Stimulated activated CD8-positive, alpha-beta memory T cell treated with anti-CD3 and anti-CD28 coated beads, Interleukin-4, amount 100 ng/mL, for 24 hours (primary cell): ENCODE measurements at regions not wholly inside any gene's neighbourhood (a gene's known extent, or its start where the extent isn't known, plus 50 kb on each side); places are given as distances from the start of the nearest gene placed in this dataset.
"Not testable (repeated sequence)": the region's sequence is repeated elsewhere in the genome, so short reads cannot be mapped to it uniquely, and the experiment has no call there.

ENCODE experiments used
- DNase-seq: peaks from one replicate; pipeline ENCODE4 v3.0.0-alpha.2; 2020; ENCODE audit warnings: low read depth

DNA sequence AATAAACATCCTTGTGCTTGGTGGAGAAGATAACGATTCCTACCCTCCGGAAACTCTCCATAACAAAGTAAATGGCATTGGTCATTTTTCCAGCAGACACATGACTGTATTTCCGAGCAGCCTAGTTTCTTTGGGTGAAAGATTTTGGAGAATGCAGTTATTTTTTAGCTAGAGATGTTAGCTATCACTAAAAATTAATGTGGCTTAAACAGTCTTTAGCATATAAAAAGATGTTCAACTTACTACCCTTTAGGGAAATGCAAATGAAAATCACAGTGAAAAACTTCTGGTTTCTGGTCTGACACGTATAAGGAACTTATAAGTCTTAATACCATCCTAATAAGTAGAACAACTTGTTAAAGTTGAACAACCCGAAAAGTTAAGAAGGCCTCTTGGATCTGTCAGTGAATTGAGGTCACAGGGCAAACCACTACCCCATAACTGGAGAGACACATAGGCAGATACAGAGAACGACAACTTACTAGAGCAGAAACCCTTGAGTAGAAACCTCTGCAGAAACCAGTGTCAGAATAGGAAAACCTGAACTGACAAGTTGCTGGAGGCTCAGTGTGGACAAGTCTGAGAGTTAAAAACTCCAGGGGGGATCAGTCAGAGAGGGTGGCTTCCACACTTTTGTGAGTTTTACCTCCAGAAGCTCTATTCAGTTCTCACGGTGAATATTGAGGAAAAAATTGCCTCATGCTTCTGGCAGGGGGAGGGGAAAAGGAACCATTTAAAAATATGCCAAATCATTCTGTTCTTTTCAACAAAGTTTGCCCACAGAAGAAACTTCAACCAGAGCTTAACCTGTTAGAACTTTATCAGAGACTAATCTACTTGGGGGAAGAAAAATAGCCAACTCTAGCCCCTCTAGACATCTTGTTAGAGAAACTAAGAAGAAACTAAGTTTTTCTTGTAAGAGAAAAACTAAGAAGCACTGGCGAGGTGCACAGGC lies 325.2 kb upstream of the RPS23 start:
- no peak for DNase-seq

DNA sequence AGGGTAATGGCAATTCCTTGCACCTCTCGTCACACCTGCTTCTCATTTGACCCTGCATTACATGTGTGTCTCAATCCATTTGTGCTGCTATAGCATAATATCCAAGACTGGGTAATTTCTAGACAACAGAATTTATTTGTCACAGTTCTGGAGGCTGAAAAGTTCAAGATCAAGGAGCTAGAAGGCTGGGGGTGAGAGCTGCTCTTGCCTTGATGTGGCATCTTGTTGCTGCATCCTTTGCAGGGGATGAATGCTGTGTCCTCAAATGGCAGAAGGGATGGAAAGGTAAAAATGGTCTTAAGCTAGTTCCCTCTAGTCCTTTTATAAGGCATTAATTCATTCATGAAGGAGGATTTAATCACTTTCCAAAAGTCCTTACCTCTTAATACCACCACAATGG lies 323.7 kb upstream of the RPS23 start:
- DNase-seq: no peak

DNA sequence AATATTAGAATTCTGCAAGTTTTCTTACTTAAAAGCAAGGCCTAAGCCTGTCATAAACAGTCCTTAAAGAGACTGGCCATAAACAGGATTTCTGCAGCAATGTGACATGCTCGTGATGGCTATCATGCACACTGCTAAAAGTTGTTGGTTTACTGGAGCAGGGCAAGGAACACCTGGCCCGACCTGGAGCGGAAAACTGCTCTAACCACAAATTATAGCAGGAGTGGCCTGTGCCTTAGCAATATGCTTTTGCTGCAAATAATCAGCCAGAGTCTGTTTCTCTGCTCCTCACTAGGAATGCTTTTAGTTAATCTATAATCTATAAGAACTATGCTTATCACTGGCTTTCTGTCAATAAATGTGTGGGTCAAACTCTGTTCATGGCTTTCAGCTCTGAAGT lies 322.9 kb upstream of the RPS23 start:
- DNase-seq: no peak

DNA sequence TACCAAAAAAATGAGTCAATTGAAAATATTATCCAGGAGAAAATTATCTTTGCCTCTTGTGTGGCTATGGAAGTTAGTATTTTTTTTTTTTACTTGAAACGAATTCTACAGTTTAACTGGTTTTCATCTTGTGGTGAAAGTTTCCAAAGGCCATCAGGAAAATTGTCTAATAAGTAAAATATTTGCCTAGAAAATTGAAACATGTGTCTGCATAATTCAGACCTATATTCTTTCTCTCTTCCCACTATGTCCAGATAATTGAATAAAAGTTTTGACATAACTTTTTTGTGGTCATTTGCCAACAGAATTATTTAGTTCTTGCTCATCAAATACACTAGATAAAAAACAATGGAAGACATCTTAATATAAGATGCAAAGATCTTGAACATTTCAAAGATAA lies 321.5 kb upstream of the RPS23 start:
- DNase-seq: no peak

DNA sequence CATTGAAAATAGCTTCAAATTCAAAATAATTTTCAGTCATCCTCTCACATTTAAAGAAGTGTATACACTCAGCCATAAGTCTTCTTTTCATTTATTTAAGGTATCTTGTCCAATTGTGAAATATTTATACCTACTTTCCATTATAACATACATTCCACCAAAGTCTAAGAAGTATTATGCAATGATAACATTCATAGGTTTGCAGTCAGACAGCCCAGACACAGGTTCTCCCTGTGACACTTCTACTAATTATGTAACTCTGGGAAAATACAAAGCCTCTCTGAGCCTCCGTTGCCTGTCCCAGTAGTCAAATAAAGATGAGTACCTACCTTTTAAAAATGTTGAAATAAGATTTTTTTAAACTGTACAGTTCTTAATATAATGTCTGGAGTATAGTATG lies 320.9 kb upstream of the RPS23 start:
- DNase-seq: no peak

DNA sequence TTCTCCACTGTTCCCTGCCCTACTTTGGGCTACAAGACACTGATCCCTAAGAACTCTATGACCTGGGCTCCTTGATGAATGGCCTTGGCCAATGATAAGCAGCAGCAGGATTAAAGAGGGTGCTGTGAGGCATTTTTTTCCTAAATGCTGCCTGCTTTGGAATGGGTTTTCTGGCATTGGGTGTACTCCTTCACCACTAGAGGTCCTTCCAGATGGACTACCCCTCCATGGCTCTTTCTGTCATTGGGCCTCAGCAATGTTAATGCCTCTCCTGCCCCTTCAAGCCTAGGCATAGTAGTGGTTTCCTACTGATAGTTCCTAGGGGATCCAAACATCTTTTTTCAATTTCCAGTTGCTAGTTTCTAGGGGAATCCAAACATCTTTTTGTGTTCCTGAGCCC lies 319.3 kb upstream of the RPS23 start:
- DNase-seq: no peak

DNA sequence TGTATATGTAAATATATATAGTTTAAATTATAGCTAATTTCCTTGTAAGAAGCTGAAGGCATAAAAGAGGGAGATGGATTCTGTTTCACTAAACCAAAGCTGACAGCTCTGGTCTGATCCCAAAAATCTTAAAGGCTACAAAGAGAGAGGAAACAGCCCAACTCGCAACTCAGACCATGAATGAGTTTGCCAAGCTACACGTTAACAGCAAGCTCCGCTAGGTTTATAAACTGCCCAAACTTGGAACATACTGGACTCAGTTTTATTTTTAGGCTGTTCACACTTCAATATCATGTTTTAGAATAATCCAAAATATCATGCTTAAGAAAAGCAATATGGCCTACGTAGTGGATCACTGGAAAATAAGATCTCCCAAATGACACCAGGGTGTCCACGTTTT lies 318.3 kb upstream of the RPS23 start:
- DNase-seq: no peak

DNA sequence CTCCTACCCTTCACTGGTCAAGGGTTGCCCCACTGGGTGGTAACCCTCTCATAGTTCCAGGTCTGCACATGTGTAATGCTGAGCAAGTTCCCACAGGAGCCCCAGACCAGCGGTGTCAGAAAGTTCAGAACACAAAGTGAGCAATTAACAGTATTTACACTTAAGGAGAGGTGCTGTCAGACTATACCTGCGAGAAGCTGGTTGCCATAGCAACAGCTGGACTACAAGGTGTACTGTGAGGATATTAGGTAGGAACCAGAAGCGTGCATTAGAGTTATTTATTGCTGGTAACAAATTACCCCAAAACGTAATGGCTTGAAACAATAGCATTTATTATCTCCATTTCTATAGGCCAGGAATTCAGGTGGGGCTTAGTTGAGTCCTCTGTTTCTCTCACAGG lies 317.0 kb upstream of the RPS23 start:
- DNase-seq: no peak

DNA sequence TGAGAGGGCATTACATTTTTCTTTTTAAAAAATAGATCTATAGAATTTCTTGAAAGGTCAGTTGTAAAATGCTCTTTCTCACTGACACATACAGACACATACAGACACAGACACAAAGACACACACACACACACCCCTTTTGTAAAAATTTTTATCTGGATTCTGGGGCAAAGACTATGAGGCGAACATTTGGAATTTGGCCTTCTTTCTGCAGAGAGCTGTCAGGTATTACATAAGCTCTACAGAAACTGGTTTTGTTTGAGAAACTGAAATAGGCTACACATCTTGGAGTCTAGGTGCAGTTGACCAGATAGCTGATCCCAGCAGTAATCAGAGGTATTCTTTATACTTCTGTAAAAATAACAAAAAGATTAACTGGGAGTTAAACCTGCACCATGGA lies 315.9 kb upstream of the RPS23 start:
- no peak for DNase-seq

DNA sequence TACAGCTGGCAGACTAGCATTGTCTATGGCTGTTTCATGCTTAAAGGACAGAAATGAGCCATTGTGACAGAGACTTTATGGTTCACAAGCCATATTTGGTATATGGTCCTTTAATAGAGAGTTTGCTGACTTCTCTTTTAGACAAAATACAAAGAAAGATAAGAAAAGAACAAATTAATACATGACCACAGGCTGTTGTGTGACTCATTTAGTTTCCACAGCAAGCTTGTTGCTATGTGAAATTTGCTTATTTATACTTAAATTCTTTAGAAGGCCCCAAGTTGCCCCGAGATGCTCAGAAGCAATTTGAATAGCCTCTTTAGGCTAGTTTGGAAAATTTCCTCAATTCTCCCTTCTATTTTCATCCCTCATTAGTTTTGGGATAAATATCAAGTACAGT lies 315.3 kb upstream of the RPS23 start:
- DNase-seq: no peak

DNA sequence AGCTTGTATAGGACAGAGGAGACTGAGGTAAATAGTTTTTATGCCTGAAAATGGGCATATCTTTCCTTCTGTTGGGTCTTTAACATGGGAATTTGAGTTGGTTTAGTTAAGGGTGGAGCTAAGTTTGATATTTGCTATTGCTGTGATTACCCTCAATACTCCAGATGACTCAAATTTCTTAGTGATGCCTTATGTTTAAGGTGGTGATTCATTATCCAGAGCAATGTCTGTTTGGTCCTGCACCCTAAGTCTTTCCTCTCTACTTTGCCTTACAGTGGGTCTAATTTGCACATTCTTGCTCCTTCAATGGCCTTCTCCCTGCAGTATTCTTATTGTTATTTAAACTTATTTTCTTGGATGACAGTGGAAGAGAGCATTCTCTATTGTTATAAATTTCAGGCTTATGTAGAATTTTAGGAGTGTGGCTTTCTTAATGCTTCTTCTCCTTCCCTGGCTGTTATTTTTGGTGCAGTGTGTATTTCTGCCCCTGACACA lies 312.9 kb upstream of the RPS23 start:
- no peak for DNase-seq

DNA sequence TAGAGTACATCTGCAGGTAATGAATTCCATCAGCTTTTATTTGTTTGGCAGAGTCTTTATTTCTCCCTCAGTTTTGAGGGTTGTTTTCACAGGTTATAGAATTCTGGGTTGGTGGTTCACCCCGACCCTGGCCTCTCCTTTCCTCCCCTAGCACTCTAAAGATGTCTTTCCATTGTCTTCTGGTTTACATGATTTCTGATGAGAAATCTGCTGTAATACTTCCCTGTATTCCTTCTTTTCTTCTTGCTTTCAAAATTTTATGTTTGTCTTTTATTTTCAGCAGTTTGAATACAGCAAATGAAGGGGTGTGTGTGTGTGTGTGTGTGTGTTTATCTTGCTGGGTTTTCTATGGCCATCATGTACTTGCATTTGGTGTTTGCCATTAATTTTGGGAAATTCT lies 312.0 kb upstream of the RPS23 start:
- no peak for DNase-seq

DNA sequence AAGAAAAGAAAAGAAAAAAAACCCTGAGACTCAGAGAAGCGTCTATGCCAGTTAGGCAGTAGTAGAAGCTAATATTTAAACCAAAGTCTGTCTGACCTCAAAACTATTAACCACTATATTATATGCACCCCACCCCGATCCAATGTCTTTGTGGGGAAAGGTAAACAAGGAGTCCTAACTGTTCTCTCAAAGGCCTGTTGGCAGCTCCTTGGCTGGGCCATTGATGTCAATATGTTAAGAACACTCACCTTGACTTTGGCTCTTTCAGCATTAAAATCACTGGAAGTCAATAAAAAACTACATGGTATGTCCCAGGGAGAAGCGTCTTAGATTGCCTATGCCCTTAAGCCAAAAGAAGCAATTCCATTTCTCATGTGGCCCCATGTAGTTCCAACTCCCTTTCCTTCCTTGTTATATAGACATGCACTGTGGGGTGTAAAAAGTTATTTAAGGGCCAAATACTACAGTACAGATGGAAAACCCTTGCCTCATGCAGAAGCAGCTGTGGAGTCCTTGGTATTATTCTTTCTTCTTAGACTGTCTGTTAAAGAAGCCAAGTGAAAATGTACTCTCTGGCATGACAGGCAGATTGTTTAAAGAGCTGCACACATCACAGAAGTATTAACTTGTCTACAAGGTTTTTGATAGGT lies 308.6 kb upstream of the RPS23 start:
- no peak for DNase-seq

DNA sequence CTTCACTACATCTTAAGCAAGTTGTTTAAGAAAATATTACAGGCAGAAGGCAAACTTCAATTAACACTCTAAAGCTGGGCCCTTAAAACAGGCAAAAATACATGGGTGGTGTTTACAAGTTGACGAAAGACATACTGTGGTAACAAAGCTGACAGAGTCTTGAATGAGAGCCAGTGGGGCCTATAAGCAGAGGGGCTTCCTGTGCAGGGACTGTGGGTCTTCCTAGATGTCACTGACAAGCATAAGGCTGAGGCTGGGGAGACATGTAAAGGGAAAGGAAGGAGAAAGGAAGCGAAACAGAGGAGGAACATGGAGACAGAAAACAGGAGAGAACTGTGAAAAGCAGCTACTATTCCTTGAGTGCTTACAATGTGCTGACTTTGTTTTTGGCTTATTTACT lies 308.0 kb upstream of the RPS23 start:
- no peak for DNase-seq

DNA sequence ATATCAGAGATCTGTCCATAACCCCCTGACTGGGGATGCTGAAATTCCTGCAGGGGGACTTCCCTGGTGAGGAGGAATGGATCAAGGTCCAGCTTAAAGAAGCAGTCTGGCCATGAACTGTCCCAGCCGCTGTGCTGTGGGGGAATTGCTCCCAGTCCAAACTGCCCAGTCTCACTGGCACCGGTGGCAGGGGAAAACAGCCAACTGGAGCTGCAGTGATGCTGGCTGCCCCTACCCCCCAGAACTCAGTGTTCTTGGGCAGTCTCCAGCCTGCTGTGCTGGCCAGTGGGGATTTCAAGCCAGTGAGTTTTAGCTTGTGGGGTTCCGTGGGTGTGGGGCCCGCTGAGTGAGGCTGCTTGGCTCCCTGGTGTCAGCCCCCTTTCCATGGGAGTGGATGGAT lies 306.5 kb upstream of the RPS23 start:
- DNase-seq: no peak

DNA sequence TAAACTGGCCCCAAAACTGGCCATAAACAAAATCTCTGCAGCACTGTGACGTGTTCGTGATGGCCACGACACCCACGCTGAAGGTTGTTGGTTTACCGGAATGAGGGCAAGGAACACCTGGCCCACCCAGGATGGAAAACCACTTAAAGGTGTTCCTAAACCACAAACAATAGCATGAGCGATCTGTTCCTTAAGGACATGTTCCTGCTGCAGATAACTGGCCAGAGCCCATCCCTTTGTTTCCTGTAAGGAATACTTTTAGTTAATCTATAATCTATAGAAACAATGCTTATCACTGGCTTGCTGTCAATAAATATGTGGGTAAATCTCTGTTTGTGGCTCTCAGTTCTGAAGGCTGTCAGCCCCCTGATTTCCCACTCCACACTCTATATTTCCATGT lies 305.2 kb upstream of the RPS23 start:
- not testable (repeated sequence) for DNase-seq

DNA sequence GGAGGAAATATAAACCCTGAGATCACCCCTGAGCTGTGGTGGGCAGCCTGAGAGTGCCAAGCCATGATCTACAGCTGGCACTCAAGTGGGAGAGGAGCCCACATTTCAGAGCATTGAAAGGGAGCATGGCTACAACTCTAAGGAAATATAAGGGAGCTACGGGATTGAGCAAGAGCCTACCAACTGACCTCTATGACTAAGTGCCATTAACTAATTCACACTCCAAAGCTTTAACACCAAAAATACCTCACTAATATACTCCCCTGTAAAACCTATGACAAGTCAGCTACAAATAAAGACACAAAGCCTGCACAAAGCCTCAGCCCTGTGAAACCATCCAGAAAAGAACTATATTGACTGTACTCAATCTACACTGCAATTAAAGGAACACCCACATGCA lies 286.8 kb upstream of the RPS23 start:
- DNase-seq: no peak

DNA sequence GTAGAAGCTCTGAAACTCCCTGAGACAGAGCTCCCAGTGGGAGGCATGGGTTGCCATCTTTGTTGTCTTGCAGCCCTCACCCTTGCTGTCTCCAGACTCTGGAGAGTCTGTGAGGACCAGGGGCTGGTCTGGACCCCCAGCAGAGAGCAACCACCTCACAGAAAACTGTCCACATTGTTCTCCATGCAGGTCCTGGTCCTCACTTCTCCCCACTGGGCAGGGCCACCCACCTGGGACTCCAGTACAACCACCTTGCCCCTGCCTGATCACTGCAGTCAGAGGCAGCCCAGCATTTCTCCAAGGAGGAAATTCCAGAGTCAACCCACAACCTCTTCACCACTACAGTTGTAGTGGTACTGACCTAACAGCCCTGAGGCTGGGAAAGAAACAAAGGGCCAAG lies 285.6 kb upstream of the RPS23 start:
- DNase-seq: no peak

DNA sequence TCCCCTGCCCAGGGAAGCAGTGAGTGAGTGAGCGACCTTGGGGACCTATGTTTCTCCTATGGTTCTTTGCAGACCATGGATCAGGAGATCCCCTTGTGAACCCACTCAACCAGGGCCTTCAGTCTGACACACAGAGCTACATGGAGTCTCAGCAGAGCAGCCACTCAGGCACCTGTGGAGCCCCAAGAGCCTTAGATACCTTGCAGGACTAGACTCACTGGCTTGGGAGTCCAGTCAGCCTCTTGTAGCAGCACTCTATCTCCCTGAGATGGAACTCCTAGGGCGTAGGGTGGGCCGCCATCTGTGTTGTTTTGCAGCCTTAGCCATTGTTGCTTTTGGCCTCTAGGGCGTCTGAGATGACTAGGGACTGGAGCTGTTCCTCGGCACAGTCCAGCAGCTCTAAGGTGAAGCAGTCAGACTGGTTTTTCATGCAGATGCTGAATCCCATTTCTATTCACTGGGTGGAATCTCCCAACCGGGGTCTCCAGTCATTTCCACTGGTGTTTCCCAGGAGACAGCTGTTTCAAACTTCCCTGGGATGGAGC lies 284.6 kb upstream of the RPS23 start:
- DNase-seq: no peak

DNA sequence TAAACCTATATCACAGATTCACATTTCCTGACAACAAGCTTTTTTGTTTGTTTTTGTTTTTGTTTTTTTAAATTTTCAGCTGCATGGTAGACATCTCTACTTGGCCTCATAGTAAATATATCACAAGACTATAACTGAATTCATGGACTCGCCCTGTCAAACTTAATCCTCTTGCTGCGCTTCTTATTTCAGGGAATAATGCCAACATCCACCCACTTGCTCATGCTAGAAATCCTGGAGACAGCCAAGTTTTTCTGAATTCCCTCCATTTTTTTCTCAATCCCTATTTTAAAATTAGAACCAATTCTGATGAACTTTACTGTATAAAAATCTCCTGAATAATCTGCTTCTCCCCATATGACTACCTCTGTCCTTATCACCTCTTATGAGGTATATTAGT lies 283.6 kb upstream of the RPS23 start:
- no peak for DNase-seq

DNA sequence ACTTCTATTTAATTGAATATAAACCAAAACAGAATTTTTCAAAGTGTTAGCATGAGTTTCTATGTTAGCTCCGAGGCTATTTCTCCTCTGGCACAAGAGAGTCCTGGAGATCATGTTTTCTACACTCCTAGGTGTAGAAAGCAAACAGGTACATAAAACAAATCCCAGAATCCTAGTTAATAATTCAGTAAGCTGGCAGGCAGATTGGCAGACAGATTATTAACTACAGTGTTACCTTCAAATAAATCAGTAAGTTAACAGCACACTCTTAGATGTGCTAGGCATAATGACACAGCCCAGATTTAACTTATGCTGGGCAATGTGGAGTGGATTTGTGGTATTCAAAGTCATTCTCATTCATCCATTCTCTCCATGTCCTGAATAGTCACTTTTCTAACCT lies 282.8 kb upstream of the RPS23 start:
- no peak for DNase-seq

DNA sequence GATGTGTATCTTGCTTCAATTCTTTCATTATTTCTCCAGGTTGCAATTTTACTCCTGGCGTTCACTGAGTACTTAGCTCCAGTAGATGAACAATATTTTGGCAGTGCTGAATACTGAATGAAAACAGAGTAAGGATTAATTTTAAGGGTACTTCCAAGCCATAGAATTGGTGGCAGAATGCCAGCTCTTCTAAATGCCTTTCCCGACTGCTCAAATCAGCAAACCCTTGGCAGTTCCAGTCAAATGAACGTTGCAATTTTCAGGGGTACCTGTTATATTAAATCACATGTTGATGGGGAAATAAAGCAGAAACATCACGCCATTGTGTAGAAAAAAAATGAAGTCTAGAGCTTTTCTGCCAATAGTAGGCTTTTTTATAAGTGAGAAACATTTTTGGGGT lies 282.4 kb upstream of the RPS23 start:
- no peak for DNase-seq

DNA sequence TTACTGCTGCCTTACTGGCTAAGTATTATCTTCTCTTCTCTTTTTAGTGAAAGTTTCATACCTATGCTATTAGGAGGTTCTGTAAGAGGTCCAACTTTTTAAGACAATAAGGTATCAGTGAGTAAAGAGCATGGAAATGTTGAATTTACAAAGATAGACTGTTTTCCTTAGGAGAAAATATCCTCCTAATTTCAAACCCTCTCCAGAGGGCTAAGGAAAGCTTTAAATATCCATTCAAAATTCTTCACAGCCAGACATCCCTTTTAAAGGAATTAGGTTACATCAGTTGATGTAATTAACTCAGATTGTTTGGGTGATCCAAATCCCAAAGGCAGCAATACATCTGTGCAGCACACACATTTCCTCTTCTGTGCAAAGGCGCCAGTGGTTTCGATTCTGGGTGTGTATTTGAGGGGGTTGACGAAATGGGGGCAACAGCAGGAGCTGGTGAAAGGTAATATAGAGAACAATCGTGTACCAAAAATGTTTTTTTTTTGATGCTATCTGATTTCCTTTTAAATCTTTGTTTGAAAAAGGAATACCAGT lies 273.8 kb upstream of the RPS23 start:
- DNase-seq: no peak
